Testis (tissue), 2 donors: ENCODE measurements at regions not wholly inside any gene's neighbourhood (a gene's known extent, or its start where the extent isn't known, plus 50 kb on each side); places are given as distances from the start of the nearest gene placed in this dataset.
"Not testable (repeated sequence)": the region's sequence is repeated elsewhere in the genome, so short reads cannot be mapped to it uniquely, and the experiment has no call there.

Experiments used
- DNase-seq: peaks from one replicate; pipeline ENCODE4 v3.0.0-alpha.2; 2019
- H3K27ac ChIP-seq, 2 donors: fragments of 200-600 bp; sonication (generic); one replicate each; pipeline ENCODE4 v1.5.1; 2019
- H3K27me3 ChIP-seq: fragments of 200-600 bp; sonication (generic); one replicate; pipeline ENCODE4 v1.5.1; 2019
- H3K36me3 ChIP-seq: fragments of 200-600 bp; sonication (generic); one replicate; pipeline ENCODE4 v1.5.1; 2017; ENCODE audit warnings: low read depth; ENCODE audit errors: missing control alignments
- H3K4me1 ChIP-seq: fragments of 200-600 bp; sonication (generic); one replicate; pipeline ENCODE4 v1.5.1; 2019
- H3K4me3 ChIP-seq, 2 donors: fragments of 200-600 bp; sonication (generic); one replicate each; pipeline ENCODE4 v1.5.1; 2017 to 2019
- H3K9me3 ChIP-seq: fragments of 200-600 bp; sonication (generic); one replicate; pipeline ENCODE4 v1.5.1; 2017
- POLR2A ChIP-seq: fragments of 450-650 bp; IDR thresholded peaks from one replicate; pipeline ENCODE4 v1.6.1; 2017; ENCODE audit warnings: antibody characterized with exemption, mild to moderate bottlenecking, moderate library complexity
- WGBS, 2 donors: methylation state at CpG; one replicate each; pipeline ENCODE4 v1.1.5; 2018; 5-methylcytosine and 5-hydroxymethylcytosine counted together
- intact Hi-C: fragments of 100-400 bp; cut with DNase I; formaldehyde crosslinking; loops from one replicate; pipeline ENCODE4 v1.15.1; 2023; ENCODE audit warnings: low total_unique reads
- TF ChIP-seq, protein P1 (sequence below), 3 experiments: fragments of 450-650 bp in 2 of 3; fragments of 200-600 bp in 1 of 3; sonication (generic) in 1 of 3; IDR thresholded peaks; one replicate each; pipeline ENCODE4 v1.5.1; 2016 to 2019; ENCODE audit warnings: antibody characterized with exemption in 3 of 3, mild to moderate bottlenecking in 2 of 3, moderate library complexity in 1 of 3

DNA sequence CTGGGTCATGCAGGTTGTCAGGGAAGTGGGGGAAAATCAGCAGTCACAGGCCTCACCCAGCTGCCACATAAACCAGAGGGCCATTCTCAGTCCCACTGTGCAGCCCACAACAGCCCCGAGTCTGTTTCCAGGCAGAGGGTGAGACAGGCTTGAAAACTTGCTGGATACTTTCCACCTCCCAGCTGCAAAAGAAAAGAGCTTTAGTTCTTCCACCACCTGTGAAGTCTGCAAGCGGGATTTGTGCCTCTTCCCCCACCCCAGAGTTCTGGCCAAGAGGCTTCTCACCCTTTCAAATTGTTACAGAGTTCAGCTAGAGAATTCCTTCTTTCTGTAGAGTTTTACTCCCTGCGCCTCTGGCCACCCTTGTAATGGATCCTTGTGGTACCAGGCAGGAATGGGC is 115.5 kb upstream of the ZDHHC15 start:
- intact Hi-C loops, result no loop called here
- Histone ChIP-seq H3K27me3 (no peaks in the 10 kb centered on the region), H3K9me3 (no peaks in the 10 kb centered on the region), H3K27ac (no peak overlapping the region), H3K36me3 (no peaks in the 10 kb centered on the region), H3K4me1 (no peaks in the 10 kb centered on the region), H3K4me3 (no peak overlapping the region)
- DNase-seq, result no peak
- 69 to 82% methylated on average over 2 to 3 of the region's 3 CpGs for WGBS, 2 donors
- TF ChIP-seq, protein P1, sequence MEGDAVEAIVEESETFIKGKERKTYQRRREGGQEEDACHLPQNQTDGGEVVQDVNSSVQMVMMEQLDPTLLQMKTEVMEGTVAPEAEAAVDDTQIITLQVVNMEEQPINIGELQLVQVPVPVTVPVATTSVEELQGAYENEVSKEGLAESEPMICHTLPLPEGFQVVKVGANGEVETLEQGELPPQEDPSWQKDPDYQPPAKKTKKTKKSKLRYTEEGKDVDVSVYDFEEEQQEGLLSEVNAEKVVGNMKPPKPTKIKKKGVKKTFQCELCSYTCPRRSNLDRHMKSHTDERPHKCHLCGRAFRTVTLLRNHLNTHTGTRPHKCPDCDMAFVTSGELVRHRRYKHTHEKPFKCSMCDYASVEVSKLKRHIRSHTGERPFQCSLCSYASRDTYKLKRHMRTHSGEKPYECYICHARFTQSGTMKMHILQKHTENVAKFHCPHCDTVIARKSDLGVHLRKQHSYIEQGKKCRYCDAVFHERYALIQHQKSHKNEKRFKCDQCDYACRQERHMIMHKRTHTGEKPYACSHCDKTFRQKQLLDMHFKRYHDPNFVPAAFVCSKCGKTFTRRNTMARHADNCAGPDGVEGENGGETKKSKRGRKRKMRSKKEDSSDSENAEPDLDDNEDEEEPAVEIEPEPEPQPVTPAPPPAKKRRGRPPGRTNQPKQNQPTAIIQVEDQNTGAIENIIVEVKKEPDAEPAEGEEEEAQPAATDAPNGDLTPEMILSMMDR (IDR thresholded peaks at IDR 0.05), result no peak
- no peak for TF ChIP-seq POLR2A

GRCh38 chrX:75625232-75625631 is 102.4 kb upstream of the ZDHHC15 start:
- Histone ChIP-seq H3K4me1 (no peaks in the 10 kb centered on the region), H3K4me3 (no peak overlapping the region), H3K9me3 (no peaks in the 10 kb centered on the region), H3K36me3 (no peaks in the 10 kb centered on the region), H3K27me3 (no peaks in the 10 kb centered on the region), H3K27ac (no peak overlapping the region)
- 31 to 45% methylated on average over 1 of the region's 1 CpG for WGBS, 2 donors
- TF ChIP-seq POLR2A, result no peak
- TF ChIP-seq, protein P1 (IDR thresholded peaks at IDR 0.05), result no peak
- DNase-seq, result no peak
- intact Hi-C loops, result no loop called here

GRCh38 chrX:75623535-75623934 is 100.7 kb upstream of the ZDHHC15 start:
- Histone ChIP-seq H3K27me3 (no peaks in the 10 kb centered on the region), H3K27ac (no peak overlapping the region), H3K4me3 (no peak overlapping the region), H3K36me3 (no peaks in the 10 kb centered on the region), H3K4me1 (no peaks in the 10 kb centered on the region), H3K9me3 (no peaks in the 10 kb centered on the region)
- intact Hi-C loops, result no loop called here
- peak; percentile 12 for DNase-seq
- TF ChIP-seq, protein P1 (IDR thresholded peaks at IDR 0.05), result no peak
- no peak for TF ChIP-seq POLR2A
- WGBS, 2 donors, result 78 to 88% methylated on average over 1 of the region's 1 CpG

GRCh38 chrX:75609406-75609805 is 86.6 kb upstream of the ZDHHC15 start:
- Histone ChIP-seq H3K27ac (no peak overlapping the region), H3K9me3 (no peaks in the 10 kb centered on the region), H3K4me3 (no peak overlapping the region), H3K27me3 (no peaks in the 10 kb centered on the region), H3K36me3 (no peaks in the 10 kb centered on the region), H3K4me1 (no peaks in the 10 kb centered on the region)
- no peak for TF ChIP-seq POLR2A
- TF ChIP-seq, protein P1 (IDR thresholded peaks at IDR 0.05), result no peak
- no peak for DNase-seq
- 40 to 54% methylated on average over 5 of the region's 5 CpGs for WGBS, 2 donors
- intact Hi-C loops, result no loop called here

- Histone ChIP-seq H3K27me3 (no peaks in the 10 kb centered on the region), H3K36me3 (no peaks in the 10 kb centered on the region), H3K4me3 (no peak overlapping the region), H3K27ac (no peak overlapping the region), H3K9me3 (no peaks in the 10 kb centered on the region), H3K4me1 (no peaks in the 10 kb centered on the region)
- TF ChIP-seq POLR2A, result no peak
- TF ChIP-seq, protein P1 (IDR thresholded peaks at IDR 0.05), result peak; percentile 32 to 49 (median 32)
- no peak for DNase-seq
- intact Hi-C loops, result no loop called here
These were observed 81.0 kb upstream of the ZDHHC15 start for GRCh38 chrX:75603833-75604232.

DNA sequence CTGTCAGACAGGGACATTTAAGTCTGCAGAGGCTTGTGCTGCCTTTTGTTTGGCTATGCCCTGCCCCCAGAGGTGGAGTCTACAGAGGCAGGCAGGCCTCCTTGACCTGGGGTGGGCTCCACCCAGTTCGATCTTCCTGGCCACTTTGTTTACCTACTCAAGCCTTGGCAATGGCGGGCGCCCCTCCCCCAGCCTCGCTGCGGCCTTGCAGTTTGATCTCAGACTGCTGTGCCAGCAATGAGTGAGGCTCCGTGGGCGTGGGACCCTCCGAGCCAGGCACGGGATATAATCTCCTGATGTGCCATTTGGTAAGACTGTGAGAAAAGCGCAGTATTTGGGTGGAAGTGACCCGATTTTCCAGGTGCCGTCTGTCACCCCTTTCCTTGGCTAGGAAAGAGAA is 79.2 kb upstream of the ZDHHC15 start:
- H3K4me1 ChIP-seq, H3K9me3 ChIP-seq, H3K27ac ChIP-seq, H3K4me3 ChIP-seq, intact Hi-C loops, H3K36me3 ChIP-seq, H3K27me3 ChIP-seq, DNase-seq: not testable (repeated sequence)
- 92 to 100% methylated on average over 1 to 9 of the region's 12 CpGs for WGBS, 2 donors
